CD4-positive, alpha-beta T cell treated with Interleukin-15 for 1 hour (primary cell): ENCODE measurements at regions not wholly inside any gene's neighbourhood (a gene's known extent, or its start where the extent isn't known, plus 50 kb on each side); places are given as distances from the start of the nearest gene placed in this dataset.

Experiments
- DNase-seq: peaks from one replicate; pipeline ENCODE4 v3.0.0-alpha.2; 2020

- DNase-seq = no peak
These were observed 1146.3 kb downstream of the MAT2B start for GRCh38 chr5:164651546-164652275.

- DNase-seq = no peak
These were observed 1146.8 kb downstream of the MAT2B start for GRCh38 chr5:164652276-164652660.

- no peak for DNase-seq
These were observed 1158.0 kb downstream of the MAT2B start for GRCh38 chr5:164663198-164663989.

GRCh38 chr5:164671640-164672039, 1166.2 kb downstream of the MAT2B start:
- no peak for DNase-seq

- no peak for DNase-seq
These were observed 1166.8 kb downstream of the MAT2B start for GRCh38 chr5:164672205-164672604.

GRCh38 chr5:164672931-164673694, 1167.7 kb downstream of the MAT2B start:
- DNase-seq = no peak

- no peak for DNase-seq
These were observed 1174.0 kb downstream of the MAT2B start for GRCh38 chr5:164679461-164679860.

- no peak for DNase-seq
These were observed 1174.8 kb downstream of the MAT2B start for GRCh38 chr5:164680216-164680615.

GRCh38 chr5:164680812-164681520, 1175.5 kb downstream of the MAT2B start:
- DNase-seq = no peak

GRCh38 chr5:164687391-164687790, 1182.0 kb downstream of the MAT2B start:
- DNase-seq = no peak

- no peak for DNase-seq
These were observed 1183.0 kb downstream of the MAT2B start for GRCh38 chr5:164688437-164688836.

GRCh38 chr5:164708831-164709230, 1203.4 kb downstream of the MAT2B start:
- no peak for DNase-seq

- DNase-seq = no peak
These were observed 1208.3 kb downstream of the MAT2B start for GRCh38 chr5:164713682-164714081.

GRCh38 chr5:164721116-164721515, 1215.7 kb downstream of the MAT2B start:
- no peak for DNase-seq

GRCh38 chr5:164721656-164722055, 1216.2 kb downstream of the MAT2B start:
- DNase-seq = no peak

- DNase-seq = no peak
These were observed 1217.3 kb downstream of the MAT2B start for GRCh38 chr5:164722702-164723101.

- no peak for DNase-seq
These were observed 1221.6 kb downstream of the MAT2B start for GRCh38 chr5:164727012-164727411.

GRCh38 chr5:164728733-164729132, 1223.3 kb downstream of the MAT2B start:
- DNase-seq = no peak

GRCh38 chr5:164735334-164735733, 1229.9 kb downstream of the MAT2B start:
- no peak for DNase-seq

GRCh38 chr5:164741376-164741775, 1236.0 kb downstream of the MAT2B start:
- no peak for DNase-seq

- no peak for DNase-seq
These were observed 1236.6 kb downstream of the MAT2B start for GRCh38 chr5:164742025-164742424.

GRCh38 chr5:164746723-164747122, 1241.3 kb downstream of the MAT2B start:
- DNase-seq = no peak

- DNase-seq = no peak
These were observed 1242.0 kb downstream of the MAT2B start for GRCh38 chr5:164747371-164747770.
